Activated T-helper 1 cell treated with anti-CD3 and anti-CD28 coated beads, Interleukin-2, amount 50 U/mL, for 16 hours (primary cell): ENCODE measurements at regions not wholly inside any gene's neighbourhood (a gene's known extent, or its start where the extent isn't known, plus 50 kb on each side); places are given as distances from the start of the nearest gene placed in this dataset.
"Not testable (repeated sequence)": the region's sequence is repeated elsewhere in the genome, so short reads cannot be mapped to it uniquely, and the experiment has no call there.

Experiments
- DNase-seq, 2 donors: peaks; one replicate each; pipeline ENCODE4 v3.0.0-alpha.2; 2020; ENCODE audit warnings: low read depth in 1 of 2, low spot score in 1 of 2

DNA sequence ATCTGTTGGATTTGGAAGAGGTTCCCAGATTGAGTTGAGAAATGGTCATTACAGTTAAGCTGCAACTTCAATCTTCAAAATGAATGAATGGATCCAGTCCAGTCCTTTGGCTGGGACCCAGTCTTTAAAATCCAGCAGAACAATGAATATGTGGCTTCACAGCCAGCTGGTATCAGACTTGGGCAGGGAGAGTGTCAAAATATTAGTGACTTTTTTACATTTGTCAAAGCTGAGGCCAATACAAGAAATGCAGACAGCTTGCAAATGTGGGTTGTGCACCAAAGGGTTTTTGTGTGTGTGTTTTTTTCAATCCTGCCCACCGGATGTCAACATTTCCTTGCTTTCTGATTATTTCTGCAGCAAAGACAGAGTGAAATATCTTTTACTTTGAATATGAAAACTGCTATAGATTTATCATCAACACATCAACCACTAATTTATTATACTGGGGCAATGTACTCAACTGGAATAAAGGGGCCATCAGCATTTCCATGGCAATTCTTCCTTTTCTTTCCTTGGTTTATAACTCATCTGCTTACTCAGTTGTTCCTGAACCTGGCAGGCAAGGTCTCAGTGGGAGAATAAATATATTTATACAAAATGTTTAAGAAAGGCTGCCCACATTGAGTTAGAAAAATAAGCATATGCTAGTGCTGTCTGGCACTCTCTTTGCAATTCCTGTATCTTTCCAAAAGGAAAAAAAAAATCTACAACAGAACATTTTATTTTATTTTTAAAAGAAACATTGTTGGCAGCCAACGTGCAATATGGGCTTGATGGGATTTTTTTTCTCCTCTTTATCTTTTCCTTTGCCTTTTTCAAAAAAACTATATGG is 491.6 kb upstream of the C1orf87 start:
- DNase-seq, result no peak

DNA sequence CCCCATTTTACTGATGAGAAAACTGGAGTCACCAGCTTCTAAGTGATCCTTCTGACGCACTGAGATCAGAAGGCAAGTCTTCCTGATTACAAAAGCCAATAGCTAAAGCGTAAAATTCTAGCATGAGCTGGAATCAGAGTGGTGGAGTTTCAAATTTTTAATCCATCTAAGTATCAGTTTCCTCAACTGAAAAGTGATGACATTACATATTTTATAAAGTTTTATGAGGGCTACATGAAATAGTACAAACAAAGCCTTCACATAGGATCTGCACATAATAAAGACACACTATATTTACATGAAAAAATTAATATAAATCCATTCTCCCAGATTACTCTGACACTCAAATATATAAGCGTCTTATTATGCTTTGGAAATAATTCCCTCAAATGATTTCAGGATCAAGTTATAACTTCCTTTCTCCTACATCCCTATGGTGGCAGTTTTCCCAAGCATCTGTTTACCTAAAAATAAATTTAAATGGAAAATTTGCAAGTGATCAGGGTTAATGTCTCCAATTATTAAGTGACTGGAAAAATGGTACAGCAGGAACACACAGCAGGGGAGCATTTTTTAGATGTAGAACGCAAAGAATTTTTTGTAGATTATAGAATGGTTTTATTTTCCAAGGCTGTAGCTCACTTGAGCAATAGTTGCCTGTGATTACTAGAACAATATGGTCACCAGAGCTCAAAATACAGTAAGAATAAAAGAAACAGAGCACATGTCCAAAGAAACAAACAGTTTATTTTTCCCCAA is 490.4 kb upstream of the C1orf87 start:
- no peak for DNase-seq

DNA sequence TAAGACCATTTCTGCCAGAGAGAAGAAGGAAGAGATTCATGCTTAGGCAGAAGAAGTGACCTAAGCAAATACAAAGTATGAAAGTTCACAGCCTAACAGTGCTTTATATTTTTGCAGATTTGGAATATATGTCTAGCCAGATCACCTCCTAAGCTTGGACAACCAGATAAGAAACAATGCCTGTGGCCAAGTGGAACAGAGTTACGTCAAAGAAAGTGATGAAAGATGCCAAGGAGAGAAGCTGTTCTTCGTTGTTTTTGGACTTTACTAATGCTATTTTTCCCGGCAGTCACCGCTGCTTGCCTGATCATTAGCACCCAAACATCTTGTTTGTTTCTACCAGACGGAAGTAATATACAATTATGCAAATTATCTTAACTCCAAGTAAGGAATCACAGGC is 489.2 kb upstream of the C1orf87 start:
- DNase-seq, result no peak

DNA sequence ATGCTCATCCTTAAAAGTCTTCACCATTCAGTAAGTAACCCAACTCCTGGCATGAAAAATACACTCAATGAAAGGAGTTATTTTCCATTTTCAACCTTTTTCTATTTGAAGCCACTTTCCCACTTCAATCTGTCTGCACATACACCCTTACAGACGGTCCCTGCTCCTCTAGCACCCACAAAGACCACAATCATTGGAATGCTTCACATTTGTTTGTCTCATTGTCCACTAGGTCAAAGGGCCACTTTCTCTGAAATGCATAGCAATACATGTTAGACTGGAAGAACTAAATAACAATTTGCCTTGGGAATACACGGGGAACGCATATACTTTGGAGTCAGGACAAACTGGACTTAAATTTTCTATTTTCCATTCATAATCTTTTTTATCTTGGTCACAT is 487.1 kb upstream of the C1orf87 start:
- DNase-seq, result no peak

DNA sequence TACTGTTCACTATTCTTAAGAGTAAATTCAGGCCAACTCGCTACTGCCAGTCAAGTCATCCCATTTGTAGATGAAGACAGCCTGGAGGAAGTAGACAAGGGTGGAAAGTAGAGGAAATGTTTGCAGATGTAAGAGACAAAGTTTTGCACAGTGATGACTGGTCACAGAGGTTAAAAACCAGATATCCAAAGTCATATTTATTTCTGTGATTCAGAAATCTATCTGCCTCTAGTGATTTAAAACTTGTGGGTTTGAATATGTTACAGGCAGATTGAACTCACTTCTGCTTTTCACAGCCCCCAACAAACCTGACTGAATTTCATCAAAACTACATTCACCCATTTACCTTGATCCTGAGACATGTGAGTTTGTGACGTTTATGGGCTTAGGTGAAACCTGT is 484.7 kb upstream of the C1orf87 start:
- DNase-seq, result no peak

DNA sequence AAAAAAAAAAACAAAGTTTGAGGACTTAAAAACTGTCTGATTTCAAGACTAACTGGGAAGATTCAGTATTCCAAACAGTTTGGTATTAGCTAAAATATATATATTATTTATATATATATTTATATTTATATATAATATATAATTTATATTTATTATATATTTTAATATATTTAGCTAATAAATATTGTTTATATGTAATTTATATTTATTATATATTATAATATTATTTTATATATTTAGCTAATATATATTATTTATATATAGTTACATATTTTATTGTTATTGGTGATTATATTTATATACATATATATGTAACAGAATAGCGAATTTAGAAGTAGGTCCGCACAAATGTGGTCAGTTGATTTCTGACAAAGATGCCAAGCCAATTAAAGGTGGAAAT is 480.2 kb upstream of the C1orf87 start:
- DNase-seq, result no peak

DNA sequence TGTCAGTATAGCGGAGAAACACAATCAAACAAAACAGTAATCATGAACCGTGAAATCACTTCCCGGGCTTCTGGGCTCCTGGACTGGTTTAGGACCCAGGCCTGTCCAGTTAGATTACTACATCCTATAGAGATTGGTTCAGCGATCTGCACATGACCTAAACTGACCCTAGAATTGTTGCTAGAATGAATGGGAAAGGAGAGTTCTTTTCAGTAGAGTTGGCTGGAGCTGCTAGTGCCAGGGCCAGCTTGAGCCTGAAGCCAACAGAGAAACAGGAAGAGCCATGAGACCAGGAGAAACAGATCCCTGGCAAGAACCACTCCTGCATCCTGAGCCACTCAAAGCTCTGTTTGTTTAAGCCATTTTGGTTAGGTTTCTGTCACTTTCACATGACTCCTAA is 474.3 kb upstream of the C1orf87 start:
- DNase-seq, result no peak

DNA sequence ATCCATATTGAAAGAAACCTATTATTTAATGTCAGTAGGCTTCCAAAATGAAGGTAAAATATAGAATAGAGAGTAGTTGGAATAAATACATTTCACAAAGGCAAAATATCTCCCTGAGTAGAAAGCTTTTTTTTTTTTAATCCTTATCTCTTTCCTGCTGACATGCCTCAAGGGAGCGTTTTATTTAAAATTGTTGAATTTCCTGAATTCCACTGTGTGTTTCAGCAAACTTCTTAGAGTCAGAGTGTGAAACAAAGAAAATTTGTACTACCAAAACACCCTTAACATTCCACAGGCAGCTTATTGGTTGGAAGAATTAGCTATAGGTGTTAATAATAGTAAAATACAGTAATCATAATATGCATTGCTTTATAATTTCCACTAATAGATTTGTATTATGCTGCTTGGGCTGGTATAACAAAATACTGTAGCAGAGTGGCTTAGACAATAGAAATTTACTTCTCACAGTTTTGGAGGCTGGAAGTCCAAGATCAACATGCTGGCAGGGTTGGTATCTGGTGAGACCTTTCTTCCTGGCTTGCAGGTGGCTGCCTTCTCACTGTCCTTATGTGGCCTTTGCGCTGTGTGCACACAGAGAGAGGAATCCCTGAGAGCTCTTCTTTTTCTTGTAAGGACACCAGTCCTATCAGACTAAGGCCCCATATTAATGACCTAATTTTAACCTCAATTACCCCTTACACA is 468.4 kb upstream of the C1orf87 start:
- DNase-seq, result no peak

DNA sequence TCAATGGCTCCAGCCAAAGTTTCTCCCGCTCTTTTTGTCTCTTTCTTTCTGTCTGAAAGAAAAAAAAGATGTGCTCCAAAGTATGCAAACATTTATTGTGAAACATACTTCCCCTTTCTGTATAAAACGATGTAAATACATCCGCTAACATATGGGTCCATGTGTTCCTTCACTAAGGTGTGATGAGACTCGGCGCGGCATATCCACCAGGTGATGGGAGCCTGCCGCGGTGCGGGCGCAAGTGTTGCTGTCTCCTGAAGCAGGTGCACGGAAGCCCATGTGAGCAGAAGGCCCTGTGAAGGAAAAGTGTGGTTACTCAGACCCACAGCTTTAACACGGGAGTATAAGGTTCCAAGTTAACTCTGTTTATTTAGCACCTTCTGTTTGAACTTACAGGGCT is 466.6 kb upstream of the C1orf87 start:
- no peak for DNase-seq

DNA sequence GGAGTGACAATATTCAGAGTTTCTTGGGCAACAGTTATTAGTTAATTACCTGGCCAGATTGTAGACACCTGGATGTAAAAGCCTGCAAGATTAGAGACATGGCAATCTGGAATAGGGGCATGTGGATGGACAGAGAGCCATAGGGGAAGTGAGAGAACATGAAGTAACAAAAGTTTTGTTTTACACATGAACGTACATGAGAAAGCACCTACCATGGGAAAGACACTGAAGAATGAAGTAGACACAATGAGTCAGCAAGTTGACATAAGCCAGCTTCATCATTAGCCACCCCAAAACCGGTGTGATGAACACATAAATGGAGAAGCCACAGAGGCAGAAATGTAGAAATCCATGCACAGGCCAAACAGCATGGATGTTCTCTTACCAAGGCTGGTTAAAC is 462.1 kb upstream of the C1orf87 start:
- DNase-seq, result no peak

DNA sequence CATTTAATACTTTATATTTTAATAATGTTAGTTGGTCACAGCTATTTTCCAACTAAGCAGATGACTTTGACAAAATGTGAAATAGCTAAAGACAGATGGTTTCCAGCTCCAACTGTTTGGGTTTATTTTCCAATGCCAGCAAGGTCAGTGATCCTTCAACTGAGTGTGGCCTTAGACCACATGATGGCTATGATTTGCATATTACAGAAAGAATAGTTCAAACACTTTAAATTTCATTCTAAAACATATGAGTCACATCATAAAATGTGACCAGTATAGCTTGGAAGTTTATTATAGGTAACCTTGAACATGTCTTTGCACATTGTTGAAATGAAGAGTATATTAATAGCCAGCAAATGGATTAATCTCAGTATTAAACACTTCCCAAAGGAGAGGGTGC is 454.0 kb upstream of the C1orf87 start:
- DNase-seq, result no peak

DNA sequence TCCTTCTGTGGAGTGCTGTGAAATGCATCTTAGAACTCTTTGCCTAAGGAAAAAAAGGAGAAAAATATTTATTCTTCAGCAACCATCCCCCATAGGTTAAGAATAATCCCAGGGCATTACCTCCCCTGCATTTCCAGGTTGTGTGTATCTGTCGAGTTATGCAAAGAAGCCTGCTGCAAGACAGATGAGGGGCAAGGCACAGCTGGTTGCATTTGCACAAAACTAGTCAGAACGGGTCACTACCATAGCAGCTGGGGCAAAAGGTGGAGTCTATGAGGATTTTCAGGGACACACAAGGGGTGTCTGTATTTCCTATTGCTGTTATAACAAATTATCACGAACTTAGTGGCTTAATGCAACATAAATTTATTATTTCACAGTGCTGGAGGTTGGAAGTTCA is 443.4 kb upstream of the C1orf87 start:
- no peak for DNase-seq

DNA sequence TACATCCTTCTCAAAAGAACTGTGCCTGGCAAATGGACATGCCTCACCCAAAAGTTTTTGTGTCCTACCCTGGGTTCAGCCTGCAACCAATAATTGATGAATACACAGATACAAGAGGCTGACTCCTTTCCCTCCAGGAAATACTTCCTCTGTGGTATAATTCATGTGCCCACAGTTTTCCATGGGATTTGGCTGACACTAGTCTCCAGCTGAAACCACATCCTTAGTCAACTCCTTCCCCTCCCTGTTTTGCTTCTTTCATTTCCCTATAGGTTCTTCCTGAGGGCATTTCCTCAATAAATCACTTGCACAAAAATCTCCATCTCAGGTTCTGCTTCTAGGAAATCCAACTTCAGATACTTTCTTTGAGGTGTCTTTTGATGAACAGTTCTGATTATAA is 436.6 kb upstream of the C1orf87 start:
- DNase-seq, result no peak

DNA sequence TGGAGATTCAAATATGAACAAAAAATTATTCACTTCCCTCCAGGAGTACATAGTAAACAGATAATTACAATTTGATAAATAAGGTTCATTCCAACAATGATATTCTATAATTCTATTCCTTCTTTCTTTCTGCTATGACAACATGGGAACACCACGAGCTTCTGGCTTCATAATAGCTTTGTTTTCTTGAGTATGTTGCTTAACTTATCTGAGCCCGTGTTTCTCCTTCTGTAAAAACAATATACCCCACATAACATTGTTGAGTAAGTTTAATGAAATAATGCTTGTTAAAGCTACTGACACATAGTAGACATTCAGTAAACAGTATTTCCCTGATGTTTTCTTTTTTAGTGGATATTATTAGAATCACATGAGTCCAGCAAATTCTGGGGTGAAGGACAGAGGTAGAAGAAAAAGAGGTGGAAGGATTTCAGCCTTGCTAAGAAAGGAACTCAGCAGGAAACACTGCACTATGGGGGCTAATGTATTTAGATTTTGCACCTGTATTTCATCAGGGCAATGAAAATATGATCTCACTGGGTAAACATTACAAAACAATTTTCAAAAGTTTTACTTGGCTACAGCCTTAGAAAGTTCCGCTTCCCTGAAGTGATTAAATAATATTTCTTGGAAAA is 430.8 kb upstream of the C1orf87 start:
- no peak for DNase-seq

DNA sequence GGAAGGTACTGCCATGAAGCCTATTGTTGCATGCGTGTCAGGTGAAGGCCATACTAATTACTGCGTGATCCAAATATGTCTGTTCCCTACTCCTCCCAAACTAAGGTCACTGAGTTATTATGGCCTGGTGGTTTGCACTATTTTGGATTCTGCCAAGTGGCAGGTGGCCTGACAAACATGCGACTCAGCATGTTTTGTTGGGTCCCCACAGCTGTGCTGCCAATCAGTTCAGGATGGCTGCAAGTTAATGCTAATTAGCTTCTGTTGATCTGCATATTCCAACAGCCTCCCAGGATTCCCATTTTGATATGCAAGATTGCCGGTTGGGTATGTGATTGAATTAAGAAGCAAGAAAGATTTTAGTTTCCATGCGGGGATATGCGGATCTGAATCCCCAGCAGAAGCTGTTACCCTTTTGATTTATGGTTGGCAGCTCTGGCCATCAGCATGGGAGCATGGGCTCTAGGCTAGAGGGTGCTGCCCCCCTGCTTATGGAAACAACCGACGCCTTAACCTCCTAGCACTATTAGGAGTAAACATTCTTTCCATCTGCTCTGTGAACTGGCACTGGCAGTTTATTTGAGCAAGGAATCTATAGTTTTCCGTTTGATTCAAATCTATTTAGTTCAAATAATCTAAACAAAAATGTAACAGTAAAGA is 429.8 kb upstream of the C1orf87 start:
- no peak for DNase-seq

DNA sequence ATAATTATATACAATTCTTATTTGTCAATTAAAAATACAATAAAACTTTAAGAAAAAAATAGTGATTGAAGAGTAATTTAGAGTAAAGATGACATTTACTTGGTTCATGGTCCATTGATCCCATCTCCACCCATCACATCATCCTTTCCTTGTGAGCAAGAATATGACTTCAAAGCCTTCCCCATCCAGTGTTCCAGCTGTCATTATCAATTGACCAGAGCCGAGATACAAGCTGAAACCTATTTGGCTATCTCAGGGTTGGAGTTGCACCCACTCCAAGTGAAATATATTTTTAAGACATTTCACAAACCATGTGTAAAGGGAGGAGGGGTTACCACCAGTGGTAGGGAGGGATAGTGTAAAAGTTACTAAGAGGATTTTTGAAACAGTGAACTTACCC is 428.9 kb upstream of the C1orf87 start:
- DNase-seq, result no peak

DNA sequence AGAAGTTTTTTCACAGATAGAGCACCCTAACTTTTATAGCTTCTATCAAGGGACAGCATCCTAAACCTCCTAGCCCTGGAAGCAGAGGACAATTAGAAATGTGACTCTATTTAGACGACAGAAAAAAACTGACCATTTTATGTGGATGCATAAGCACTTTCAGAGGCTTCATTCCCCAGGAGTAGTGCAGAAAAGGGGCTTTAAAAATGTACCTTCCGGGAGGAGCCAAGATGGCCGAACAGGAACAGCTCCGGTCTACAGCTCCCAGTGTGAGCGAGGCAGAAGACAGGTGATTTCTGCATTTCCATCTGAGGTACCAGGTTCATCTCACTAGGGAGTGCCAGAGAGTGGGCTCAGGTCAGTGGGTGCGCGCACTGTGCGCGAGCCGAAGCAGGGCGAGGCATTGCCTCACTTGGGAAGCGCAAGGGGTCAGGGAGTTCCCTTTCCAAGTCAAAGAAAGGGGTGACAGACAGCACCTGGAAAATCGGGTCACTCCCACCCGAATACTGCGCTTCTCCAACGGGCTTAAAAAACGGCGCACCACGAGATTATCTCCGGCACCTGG is 416.4 kb upstream of the C1orf87 start:
- not testable (repeated sequence) for DNase-seq

DNA sequence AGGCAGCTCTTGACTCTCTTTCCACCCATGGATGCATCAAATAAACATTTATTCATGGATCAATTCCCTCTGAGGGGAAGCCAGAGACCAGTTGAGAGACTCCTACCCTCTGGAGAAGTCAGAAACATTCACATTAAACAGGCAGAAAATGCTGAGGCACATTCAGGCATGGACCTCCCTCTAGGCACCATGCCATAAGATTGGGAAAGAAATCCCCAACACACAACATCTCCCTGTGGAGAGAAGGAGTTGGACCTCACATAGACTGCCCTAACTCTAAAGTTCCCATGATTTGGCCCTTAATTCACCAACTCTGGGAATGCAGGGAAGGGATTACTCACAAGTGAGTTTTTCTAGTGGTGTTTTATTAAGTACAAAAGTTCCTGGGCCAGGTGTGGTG is 415.3 kb upstream of the C1orf87 start:
- no peak for DNase-seq

DNA sequence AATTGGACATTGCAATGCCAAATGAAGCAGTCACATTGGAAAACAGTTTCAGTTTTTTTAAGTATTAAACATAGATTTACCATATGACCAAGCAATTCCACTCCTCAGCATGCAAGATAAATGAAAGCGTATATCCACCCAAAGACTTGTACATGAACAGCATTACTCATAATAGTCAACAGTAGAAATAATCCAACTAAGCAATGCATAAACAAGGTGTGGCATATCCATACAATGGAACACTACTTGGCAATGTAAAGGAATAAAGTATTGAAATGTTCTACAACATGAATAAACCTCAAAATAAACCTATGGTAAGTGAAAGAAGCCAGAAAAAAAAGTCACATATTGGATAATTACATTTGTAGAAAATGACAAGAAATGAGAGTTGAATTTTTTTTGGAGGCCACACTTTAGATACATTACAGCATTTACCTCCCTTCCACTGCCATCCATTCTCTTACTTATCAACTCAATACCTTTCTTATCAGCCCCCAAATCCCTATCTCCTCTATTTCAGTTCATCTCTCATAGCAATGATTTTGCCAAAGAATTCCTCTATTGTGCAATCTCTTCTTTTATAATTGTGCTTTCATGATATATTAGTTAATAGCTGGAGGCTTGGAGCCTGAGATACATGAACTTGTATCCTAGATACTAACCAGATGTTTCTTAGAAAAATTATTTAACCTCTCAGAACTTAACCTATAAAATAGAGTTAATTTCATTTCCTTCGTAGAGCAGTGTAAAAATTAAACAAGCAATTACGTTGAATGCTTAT is 414.2 kb upstream of the C1orf87 start:
- DNase-seq, result no peak

DNA sequence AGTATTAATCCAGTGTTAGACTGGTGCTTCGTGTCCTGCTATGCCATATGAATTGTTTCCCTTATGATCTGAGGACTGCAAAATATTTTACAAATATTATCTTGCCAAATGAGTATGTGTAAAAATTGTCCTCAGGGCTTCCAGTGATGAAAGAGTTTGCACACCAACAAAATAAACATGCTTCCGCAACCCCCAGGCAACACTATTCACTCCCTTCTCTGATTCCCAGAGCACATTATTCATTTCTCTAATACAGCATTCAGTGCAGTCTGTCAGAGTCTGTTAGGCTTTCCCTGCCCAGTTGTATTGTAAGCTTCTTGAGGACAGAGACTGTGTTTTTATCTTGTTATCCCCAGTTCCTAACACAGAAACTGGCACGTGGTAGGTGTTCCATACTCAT is 409.9 kb upstream of the C1orf87 start:
- no peak for DNase-seq
